ENCODE measurements at regions not wholly inside any gene's neighbourhood (a gene's known extent, or its start where the extent isn't known, plus 50 kb on each side); places are given as distances from the start of the nearest gene placed in this dataset.
A peak's percentile ranks its signal among the peaks of the same experiment; 100 is the strongest.

DNA sequence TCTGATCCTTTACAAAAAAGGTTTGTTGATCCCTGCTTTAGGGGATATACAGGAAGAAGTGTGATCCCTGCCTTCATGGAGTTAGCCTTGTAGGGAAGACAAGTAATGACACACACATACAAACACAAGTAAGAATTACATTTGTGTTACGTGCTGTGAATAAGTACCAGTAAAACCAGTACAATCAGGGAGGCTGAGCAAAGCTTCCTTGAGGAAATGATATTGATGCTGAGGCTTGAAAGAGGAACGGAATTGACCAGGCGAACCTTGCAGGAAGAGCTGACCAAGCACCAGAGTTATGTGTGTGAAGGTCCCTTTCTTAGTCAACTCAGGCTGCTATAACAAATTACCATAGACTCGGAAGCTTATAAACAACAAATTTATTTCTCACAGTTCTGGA lies 83.6 kb upstream of the CACUL1 start:
- peak; percentile 11 for DNase-seq

DNA sequence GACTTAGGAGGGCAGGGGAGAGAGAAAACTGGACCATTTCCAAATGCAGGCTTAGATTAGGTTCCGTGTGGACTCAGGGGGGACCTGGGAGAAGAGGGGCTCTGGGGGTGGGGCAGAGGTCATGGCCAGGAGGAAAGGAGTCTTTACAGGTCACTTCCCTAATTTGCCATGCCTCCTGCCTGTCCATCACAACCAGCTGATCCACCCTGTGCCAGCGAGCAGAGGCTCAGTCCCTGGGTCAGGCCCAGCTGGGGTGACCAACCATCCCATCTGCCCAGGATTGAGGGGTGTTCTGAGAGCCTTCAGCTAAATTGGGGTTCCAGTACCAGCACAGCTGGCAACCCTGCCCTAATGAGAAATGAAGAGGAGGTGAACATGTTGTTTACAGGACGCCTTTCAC lies 84.6 kb upstream of the CACUL1 start:
- DNase-seq = peak; percentile 19

DNA sequence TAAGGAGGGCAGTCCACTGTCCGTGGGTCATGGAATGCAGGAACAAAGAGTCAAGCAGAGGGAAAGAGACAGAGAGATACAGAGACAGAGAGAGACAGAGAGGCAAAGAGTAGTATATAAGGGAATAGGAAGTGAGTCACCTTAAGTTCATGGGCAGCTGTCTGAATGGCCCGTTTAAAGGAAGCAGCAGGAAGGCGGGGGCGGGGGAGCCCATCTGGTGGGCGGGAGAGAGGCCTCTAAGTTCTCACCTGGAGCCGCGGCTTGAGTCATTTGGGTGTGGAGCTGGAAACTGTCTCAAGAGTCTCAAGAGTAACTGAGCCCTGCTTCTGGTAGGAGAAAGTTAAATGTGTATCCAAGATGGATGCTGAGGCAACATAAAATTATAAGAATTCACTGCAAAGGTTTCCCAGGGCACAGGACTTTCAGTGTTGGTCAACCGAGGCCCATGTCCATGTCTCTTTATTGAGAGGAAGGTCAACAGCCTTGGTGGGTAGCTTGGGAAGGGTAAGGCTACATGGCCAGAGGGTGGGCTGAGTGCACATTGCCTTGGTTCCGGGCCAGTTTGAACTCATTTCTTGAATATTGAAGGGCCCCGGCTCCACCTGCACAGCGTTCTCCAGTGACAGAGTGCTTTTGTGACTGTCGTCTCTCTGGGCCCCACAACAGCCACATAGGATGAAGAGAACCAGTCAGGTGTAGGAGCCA lies 85.5 kb upstream of the CACUL1 start:
- peak; percentile 30 for DNase-seq

DNA sequence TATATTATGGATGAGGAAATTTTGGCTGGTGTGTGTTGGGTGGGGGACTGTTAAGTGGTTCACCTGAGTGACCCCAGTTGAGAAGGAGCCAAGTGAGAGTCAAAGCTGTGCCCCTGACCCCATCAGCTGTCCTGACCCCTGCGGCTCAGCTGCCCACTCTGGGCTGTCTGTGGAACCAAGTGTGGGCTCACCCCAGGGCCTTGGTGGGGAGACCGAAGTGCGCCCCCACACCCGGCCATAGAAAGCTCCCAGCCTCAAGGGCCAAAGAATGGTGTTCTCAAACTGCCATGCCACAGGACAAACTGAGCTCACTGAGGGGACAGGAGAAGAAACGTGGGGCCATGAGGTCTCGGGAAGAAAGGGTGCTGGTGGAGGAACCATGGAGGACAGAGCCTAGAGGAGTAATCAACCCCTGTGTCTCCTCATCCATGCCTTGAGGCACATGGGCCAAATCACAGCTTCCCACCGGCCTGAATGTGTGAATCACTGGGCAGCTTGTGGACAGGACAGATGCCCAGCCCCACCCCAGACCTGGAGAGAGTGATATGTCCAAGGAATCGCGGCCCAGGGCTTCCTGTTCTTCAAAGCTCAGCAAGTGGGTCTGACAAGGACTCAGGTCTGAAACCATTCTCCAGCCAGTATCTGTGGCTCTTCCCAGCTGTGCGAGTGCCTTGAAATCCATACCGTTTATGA lies 86.2 kb upstream of the CACUL1 start:
- DNase-seq = peak; percentile 39

DNA sequence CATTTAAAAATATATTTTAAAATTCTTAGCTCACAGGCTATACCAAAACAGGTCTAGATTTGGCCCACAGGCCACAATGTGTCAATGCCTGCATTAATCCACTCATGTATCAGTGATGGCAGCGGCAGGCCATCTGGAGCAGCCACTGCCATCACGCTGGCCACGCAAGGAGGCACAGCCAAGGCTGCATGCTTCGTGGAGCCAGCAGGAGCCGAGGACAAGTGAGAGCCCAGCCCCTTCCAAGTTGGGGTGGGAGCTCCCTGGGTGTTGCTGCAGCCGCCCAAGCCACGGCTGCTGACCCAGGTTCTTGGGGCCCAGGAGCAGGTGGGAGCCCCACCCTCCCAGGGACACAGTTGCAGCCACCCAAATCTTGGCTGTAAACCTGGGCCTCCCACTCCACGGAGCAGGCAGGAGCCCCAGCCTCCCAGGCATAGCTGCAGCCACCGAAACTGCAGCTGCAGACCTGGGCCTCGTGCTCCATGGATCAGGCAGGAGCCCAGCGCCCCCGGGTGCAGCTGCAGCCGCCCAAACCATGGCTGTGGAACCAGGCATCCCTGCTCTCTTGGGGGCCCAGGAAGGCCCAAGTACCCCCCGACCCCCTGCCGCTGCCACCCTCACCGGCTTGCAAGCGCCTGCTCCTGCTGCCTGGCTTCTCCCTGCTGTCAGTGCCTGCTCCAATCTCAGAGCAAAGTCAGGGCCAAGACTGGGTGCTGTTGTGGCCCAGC lies 87.3 kb upstream of the CACUL1 start:
- peak; percentile 17 for DNase-seq

DNA sequence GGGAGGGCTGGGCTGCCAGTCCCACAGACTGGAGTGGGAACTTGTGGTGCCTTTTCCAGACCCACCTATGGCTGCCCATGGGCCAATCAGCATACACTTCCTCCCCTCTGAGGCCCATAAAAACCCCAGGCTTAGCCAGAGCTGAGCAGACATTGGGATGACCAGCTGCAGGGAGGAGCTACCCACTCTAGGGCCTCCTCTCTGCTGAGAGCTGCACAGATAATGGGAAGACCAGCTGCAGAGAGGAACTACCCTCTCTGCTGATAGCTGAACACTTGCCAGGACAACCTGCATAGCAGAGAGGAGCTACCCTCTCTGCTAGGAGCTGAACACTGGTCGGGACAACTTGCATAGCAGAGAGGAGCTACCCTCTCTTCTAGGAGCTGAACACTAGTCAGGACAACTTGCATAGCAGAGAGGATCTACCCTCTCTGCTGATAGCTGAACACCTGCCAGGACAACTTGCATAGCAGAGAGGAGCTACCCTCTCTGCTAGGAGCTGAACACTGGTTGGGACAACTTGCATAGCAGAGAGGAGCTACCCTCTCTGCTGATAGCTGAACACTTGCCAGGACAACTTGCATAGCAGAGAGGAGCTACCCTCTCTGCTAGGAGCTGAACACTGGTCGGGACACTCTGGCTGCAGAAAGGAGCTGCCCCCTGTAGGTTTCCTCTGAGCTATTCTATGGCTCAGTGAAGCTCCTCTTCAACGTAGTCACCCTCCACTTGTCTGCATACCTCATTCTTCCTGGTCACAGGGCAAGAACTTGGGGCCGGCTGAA lies 88.3 kb upstream of the CACUL1 start:
- DNase-seq = no peak

DNA sequence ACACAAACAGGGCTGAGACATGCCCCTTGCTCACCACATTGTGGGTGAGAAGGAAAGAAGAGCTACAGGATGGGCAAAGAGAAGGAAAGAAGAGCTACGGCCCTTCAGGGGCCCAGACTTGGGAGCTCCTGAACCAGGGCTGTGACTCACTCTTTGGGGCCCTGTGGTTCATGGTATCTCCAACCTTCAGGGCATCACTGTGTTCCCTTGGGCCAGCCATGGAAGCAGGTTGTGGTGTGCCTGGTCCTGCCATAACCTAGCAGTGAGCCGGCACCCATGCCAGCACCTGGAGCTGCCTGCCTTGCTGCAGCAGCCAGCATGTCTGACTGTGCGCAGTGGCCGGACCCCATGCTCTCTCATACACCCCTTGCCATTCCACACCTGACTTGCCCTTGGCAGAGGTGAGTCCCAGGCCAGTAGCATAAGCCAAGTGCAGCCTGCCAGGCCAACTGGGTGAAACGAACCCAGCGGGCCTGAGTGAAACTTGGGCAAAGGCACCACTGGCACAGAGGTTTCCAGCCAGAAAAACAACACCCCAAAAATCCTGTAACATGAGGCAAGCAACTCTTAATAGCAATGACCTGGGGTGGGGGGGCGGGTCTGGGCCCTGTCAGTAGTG lies 89.0 kb upstream of the CACUL1 start:
- DNase-seq = no peak

DNA sequence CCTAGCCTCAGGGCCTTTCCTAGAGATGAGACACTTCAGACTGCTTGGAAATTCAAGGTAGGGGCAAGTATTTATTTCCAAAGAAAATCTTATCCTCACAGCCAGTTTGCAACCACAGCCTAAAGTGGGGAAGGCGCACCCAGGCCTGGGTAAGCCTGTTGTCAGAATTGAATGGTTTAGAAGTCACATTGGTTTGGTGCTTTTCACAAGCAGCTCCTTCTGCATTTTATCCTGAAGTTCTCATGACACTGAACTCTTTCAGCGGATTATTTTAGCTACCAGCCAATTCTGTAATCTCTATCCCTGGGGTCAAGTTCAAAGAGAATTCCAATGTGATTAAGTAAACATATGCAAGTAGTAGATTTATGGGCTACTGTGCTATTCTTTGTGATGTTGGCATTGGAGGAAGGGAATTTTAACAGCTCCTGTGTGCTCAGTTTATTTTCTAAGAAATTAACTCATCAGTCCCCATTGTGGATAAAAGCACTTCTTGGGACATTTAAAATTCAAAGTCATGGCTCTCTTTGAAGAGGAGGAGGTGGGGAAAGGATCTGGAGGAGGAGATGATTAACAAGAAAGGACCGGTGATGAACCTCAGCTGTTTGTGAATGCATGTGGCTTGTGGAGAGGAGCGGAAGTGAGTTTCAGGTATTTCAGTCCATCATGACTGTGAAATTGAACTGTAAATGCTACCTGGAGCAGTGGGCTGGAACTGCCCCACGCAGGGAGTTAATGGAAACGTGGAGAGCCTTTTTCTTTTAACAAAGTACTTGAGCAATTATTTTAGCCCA lies 90.2 kb upstream of the CACUL1 start:
- DNase-seq = peak; percentile 26

DNA sequence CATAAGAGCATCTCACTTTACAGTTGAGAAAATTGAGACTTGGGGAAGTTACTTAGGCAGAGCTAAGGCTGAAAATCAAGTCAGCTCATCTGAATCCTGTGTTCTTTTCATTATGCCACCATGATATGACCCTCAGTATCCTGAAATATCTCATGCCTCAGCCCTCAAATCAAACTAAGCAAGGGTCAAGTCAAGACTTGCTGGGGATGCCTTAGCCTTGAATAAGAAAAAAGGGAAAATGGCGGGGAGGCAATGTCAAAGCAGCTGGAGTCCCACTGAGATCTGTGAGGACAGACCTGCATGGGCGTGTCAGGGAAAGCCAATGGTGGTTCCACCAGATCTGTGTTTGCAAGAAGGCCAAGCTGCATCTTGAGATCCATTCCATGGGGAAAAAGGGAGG lies 91.0 kb upstream of the CACUL1 start:
- DNase-seq = no peak

DNA sequence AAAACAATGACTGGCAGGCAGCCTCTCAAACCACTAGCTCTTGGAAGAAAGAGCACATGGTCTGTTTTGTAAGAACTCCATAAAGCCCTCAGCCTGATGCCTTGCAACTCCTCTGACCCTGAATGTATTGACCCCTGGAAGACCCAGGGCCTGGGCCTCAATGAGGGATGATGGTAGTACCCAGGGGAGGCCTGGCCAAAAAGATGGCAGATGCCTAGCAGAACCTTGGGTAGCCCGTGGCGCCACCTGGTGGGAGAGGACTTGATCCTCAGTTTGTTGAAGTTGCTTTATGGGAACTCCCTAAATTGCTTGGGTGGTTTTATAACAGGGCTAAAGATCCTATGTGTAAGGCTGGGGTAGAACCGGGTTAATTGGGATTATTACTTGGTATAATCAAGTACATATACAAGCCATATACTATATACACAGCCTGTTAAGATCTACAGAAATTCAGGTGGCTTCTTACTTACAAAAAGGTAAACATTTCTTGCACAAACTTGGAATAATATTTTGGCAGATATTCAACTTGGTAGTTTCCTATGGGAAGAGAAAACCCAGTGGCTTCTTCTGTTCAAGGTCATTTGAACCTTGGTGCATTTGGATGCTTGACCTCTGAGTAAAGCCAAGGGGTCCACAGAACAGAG lies 95.8 kb upstream of the CACUL1 start:
- no peak for DNase-seq

DNA sequence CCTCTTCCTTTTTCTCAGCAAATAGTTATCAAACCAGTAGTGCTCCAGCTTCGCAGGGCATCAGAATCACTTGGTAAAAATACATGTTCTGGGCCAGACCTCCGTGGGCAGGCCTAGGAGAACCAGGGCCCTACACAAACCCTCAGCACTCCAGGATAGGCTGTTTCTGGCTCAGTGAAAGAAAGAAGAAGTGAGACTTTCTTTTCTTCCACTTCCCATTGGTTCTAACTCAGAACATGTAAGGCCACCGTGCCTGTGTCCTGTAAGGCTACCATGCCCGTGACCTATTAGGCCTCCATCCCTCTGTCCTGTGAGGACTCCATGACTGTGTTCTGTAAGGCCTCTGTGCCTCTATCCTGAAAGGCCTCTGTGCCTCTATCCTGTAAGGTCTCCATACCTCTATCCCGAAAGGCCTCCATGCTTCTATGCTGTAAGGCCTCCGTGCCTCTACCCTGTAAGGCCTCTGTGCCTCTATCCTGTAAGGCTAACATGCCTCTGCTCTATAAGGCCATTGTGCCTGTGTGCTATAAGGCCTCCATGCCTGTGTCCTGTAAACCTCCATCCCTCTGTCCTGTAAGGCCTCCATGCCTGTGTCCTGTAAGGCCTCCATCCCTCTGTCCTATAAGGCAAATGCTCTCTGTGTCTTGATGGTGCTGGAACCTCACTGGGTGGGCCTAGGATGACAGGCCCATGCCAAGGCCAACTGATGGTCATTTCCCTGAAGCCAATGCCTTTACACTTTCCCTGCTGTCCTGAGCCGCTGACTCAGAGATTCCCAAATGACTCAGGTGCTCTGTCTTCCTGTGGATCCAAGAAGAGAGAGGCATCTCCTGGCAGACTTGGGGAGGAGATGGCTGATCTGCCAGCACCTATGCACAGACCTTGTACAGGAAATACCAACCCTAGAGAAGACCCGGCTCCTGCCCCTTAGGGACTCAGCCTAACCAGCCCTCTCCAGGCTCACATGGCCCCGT lies 96.6 kb upstream of the CACUL1 start:
- DNase-seq = no peak

DNA sequence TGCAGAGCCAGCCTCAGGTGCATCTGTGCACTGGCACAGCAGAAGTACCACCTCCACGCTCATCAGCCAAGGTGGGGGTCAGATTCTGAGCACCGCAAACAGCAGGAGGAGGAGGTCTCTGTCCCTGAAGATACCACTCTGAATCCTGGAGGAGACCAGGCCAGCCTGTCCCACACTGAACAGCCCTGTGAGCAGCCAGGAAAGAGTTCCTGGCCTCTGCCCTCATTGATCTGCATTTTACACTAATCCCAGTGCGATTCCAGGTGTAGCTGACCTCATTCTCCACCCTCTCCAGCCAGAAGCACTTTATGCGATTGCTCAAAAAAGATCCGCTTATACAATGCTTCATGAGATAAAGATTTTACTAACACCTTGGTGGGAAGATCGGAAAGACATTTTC lies 99.1 kb upstream of the CACUL1 start:
- no peak for DNase-seq

DNA sequence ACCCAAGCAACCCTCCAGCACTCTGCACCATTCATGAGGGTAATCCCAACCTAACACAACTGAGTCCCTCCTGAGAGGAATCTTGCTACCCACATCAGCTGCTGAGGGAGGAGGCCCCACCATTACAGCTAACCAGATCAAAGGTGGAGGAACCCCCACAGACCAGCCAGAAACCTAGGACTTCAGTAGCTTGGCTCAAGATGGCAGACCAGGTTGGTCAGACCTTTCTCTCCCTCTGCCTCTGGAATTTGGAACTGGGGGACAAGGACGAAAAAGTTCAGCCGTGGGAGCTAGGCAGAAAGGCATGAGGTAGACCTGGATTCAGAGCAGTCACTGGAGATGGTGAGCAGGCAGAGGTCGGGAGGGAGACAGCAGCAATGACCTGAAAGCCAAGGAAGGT lies 101.3 kb upstream of the CACUL1 start:
- DNase-seq = no peak

DNA sequence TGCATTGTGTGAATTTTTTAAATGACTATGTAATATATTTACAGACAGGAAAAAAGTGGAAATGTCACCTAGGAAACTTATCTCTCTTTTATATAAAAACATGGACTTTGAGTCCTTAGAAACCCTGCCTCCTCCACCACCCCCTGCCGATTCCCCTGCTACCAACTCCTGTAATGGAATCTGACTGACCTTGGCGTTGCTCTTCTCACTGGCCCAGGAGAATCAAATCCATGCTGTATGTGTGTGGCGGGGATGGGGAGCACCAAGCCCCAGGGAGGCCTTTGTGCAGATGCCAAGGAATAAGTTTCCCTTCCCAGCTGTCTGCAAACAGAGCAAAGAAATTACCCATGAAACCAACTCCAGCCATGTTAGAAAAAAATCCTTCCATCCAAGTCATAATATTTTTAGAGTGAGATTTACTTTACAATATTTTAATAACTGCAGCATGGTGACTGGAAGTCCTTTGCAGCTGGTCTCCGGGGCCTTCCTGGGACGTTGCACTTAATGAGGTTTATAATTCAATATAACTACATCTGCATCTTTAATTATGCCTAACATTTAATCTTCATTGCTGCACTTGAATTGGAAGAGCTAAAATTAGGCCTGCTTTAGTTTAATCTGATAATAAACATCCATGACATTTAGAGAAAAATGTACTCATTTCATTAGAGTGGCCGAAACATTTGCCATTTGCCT lies 111.4 kb upstream of the CACUL1 start:
- DNase-seq = no peak

DNA sequence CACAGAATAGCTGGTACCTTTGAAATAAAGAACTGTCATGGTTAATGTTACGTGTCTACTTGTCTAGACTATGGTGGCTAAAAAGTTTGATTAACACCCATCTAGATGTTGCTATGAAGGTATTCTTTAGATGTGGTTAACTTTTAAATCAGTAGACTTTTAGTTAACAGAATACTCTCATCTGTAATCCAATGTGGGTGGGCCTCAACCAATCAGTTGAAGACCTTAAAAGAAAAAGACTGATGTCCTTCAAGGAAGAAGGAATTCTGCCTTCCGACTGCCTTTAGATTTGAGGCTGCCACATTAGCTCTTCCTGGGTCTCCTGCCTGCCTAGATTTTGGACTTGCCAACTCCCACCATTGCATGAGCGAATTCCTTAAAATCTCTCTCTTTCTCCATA lies 113.0 kb upstream of the CACUL1 start:
- DNase-seq = no peak

DNA sequence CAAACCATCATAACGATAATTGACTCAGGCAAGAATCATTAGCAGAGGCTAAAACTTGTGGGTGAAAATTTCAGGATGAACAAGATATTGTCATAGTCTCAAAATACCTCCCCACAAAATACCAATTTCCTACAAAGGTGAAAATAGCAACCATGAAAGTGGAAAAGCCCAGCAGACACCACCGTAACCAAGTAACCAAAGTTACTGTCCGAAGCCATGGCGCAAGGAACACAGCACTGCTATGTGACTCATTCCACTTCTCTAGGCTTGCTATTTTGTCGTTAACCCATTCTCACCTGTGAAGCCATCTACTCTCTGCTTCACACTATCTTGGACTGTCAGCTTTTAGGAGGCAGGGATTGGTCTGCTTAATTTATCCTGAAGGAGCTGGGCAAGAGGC lies 113.8 kb upstream of the CACUL1 start:
- no peak for DNase-seq

DNA sequence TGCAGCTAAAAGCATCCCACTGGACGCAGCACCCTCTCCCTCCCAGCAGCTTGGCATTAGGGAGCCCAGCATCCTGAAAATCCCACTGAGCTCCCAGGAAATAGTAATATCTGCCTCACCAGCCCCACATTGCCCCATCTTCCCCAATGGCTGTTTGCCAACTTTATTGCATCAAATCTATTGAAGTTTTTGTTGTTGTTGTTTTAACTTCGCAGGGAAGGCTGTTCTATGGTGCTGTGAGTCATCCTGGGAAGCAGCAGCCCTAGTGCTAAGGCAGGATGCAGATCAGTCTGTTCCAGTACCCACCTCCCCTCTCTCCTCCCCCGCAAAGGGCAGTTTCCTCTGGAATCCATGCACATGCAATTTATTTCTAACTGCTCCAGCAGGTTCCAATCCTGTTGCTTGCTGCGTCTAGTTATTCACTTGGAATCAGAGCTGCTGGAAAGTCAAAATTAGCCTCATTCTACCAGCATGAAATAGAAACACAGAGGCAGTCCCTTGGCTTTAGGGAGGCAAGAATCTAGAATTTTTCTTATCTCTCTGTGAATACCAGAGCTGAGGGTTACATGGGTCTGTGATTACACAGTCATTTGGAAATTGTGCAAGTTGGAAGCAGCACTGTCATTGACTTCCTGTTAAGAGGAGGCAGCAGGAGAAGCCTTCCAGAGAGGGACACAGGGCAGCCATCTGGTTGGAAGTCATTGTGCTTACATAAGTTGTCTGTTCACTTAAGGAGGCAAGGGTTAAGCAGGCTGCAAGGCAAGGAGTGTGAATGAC lies 115.9 kb upstream of the CACUL1 start:
- DNase-seq = no peak

DNA sequence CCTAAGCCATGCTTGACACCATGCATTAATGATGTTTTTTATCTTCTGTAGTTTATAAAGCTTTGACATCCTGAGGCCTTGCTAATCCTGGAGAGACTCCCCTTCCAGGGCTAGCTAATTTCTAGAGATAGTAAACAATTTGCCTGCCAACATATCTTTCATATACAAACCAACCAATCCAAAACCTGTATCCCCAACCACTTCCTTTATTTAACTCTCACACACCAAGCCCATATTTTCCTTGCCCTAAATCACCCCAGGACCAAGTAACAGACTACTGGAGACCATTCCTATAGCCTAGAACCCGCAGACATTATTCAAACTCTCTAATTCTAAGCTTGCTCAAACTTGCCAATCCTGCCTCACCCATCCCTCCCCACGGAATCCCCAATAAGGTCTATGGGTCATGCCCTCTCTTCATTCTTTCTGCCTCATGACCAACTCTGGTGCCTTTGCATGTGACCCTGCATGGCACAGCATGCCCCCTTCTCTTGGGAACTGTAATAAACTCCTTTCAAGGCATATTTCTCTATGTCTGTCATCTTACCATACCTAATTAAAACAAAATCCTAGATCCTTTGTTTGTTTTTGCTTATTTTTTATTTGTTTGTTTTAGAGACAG lies 116.6 kb upstream of the CACUL1 start:
- no peak for DNase-seq

Data from right forelimb (tissue), 1 donor.